ENCODE measurements at regions not wholly inside any gene's neighbourhood (a gene's known extent, or its start where the extent isn't known, plus 50 kb on each side); places are given as distances from the start of the nearest gene placed in this dataset.

GRCh38 chr10:108620821-108621534 is 1302.3 kb downstream of the XPNPEP1 start:
- Histone ChIP-seq H4K20me1 (ENCODE audit: control insufficient read depth, insufficient read depth, insufficient read length) (no peaks in the 10 kb centered on the region), H3K27ac (ENCODE audit: insufficient read length, low read depth, low read length) (no peak overlapping the region), H3K9me3 (ENCODE audit: control insufficient read depth, low read depth, low read length) (no peaks in the 10 kb centered on the region), H3K9ac (ENCODE audit: extremely low read depth, insufficient read length, low read length) (no peak overlapping the region), H3K23ac (ENCODE audit: insufficient read length, low read depth, low read length) (no peak overlapping the region), H3K18ac (ENCODE audit: insufficient read length, low read depth, low read length) (no peak overlapping the region), H2BK5ac (ENCODE audit: insufficient read length, low read length) (no peak overlapping the region), H3K4me2 (ENCODE audit: insufficient read depth, insufficient read length, low read length) (no peak overlapping the region), H3K14ac (ENCODE audit: insufficient read depth, low read length) (no peak overlapping the region), H2BK20ac (ENCODE audit: low read depth, low read length, poor library complexity, severe bottlenecking) (no peak overlapping the region), H3K79me2 (ENCODE audit: insufficient read depth, low read length) (no peaks in the 10 kb centered on the region), H2BK120ac (ENCODE audit: low read depth, low read length, poor library complexity, severe bottlenecking) (no peak overlapping the region), H3K56ac (ENCODE audit: insufficient read length, low read depth, low read length) (no peak overlapping the region), H3K4ac (ENCODE audit: low read depth, low read length) (no peak overlapping the region), H3K27me3 (ENCODE audit: insufficient read depth, low read length) (no peaks in the 10 kb centered on the region), H2BK12ac (ENCODE audit: insufficient read length, low read depth, low read length) (no peak overlapping the region), H3K23me2 (ENCODE audit: insufficient read length, low read depth, low read length, poor library complexity, severe bottlenecking) (no peaks in the 10 kb centered on the region), H3K79me1 (ENCODE audit: insufficient read depth, low read depth, low read length, poor library complexity, severe bottlenecking) (no peaks in the 10 kb centered on the region), H4K91ac (ENCODE audit: insufficient read length, low read depth, low read length) (no peak overlapping the region), H4K5ac (ENCODE audit: insufficient read length, low read depth, low read length) (no peak overlapping the region), H2AK5ac (ENCODE audit: insufficient read length, low read length) (no peak overlapping the region), H3T11ph (ENCODE audit: low read length) (no peak overlapping the region), H2AFZ (ENCODE audit: low read length) (no peak overlapping the region), H3K4me1 (ENCODE audit: insufficient read depth, low read length) (no peaks in the 10 kb centered on the region), H4K8ac (replicated peaks; ENCODE audit: insufficient read length, low read depth, low read length) (no peak overlapping the region), H2BK15ac (ENCODE audit: low read depth, low read length) (no peak overlapping the region)
- TF ChIP-seq CTCF (conservative IDR thresholded peaks at IDR 0.05): no peak
- no peak for DNase-seq
- Mint-ChIP-seq H3K9me3 (no peaks in the 10 kb centered on the region; a peak in 1 of 5 replicates), H3K27me3 (ENCODE audit: low read depth) (no peaks in the 10 kb centered on the region), H3K4me3 (no peak overlapping the region), H3K4me1 (peaks cover 3 to 6% of the 10 kb centered on the region in 2 experiments), H3K36me3 (ENCODE audit: insufficient read depth in 1 of 3, low read depth in 3 of 3) (no peaks in the 10 kb centered on the region), H3K27ac (peak overlapping the region in 1 of 3 experiments; percentile 85; a peak in 1 of 7 replicates)
- WGBS (ENCODE audit: extremely low coverage, insufficient read length, low lambda C conversion rate): no CpG with 5 or more reads among the region's 1 CpG

All from H9 (cell line).